CD4-positive, alpha-beta T cell treated with Interleukin-15 for 1 hour (primary cell): ENCODE measurements at regions not wholly inside any gene's neighbourhood (a gene's known extent, or its start where the extent isn't known, plus 50 kb on each side); places are given as distances from the start of the nearest gene placed in this dataset.
"Not testable (repeated sequence)": the region's sequence is repeated elsewhere in the genome, so short reads cannot be mapped to it uniquely, and the experiment has no call there.

Experiments used
- DNase-seq: peaks from one replicate; pipeline ENCODE4 v3.0.0-alpha.2; 2020

GRCh38 chr9:6160579-6160978 lies 55.0 kb upstream of the IL33 start:
- DNase-seq: no peak

GRCh38 chr9:6153425-6153824 lies 62.2 kb upstream of the IL33 start:
- no peak for DNase-seq

GRCh38 chr9:6152788-6153187 lies 62.8 kb upstream of the IL33 start:
- no peak for DNase-seq

GRCh38 chr9:6150483-6150882 lies 65.1 kb upstream of the IL33 start:
- DNase-seq: no peak

GRCh38 chr9:6149315-6149714 lies 66.3 kb upstream of the IL33 start:
- DNase-seq: no peak

GRCh38 chr9:6147846-6148245 lies 67.8 kb upstream of the IL33 start:
- no peak for DNase-seq

- no peak for DNase-seq
Measured at GRCh38 chr9:6144947-6145346, 70.7 kb upstream of the IL33 start.

- DNase-seq: no peak
Measured at GRCh38 chr9:6142799-6143454, 72.7 kb upstream of the IL33 start.

GRCh38 chr9:6135780-6136179 lies 79.8 kb upstream of the IL33 start:
- DNase-seq: not testable (repeated sequence)

GRCh38 chr9:6134661-6135180 lies 80.9 kb upstream of the IL33 start:
- DNase-seq: no peak

GRCh38 chr9:6133346-6134063 lies 82.1 kb upstream of the IL33 start:
- no peak for DNase-seq

GRCh38 chr9:6132650-6133049 lies 83.0 kb upstream of the IL33 start:
- DNase-seq: no peak

- no peak for DNase-seq
Measured at GRCh38 chr9:6128030-6128429, 87.6 kb upstream of the IL33 start.

GRCh38 chr9:6126377-6126776 lies 89.2 kb upstream of the IL33 start:
- DNase-seq: no peak

- DNase-seq: no peak
Measured at GRCh38 chr9:6123416-6123815, 92.2 kb upstream of the IL33 start.

GRCh38 chr9:6121707-6122106 lies 93.9 kb upstream of the IL33 start:
- no peak for DNase-seq

GRCh38 chr9:6114424-6114823 lies 99.0 kb upstream of the RANBP6 start:
- DNase-seq: no peak

GRCh38 chr9:6113819-6114218 lies 98.4 kb upstream of the RANBP6 start:
- no peak for DNase-seq

- DNase-seq: no peak
Measured at GRCh38 chr9:6113312-6113711, 97.9 kb upstream of the RANBP6 start.

- no peak for DNase-seq
Measured at GRCh38 chr9:6109986-6110385, 94.6 kb upstream of the RANBP6 start.

- no peak for DNase-seq
Measured at GRCh38 chr9:6109571-6109970, 94.1 kb upstream of the RANBP6 start.

- DNase-seq: no peak
Measured at GRCh38 chr9:6106711-6107339, 91.4 kb upstream of the RANBP6 start.

- DNase-seq: no peak
Measured at GRCh38 chr9:6105738-6106137, 90.3 kb upstream of the RANBP6 start.

GRCh38 chr9:6104406-6104805 lies 89.0 kb upstream of the RANBP6 start:
- DNase-seq: not testable (repeated sequence)
